ENCODE measurements at regions not wholly inside any gene's neighbourhood (a gene's known extent, or its start where the extent isn't known, plus 50 kb on each side); places are given as distances from the start of the nearest gene placed in this dataset.

DNA sequence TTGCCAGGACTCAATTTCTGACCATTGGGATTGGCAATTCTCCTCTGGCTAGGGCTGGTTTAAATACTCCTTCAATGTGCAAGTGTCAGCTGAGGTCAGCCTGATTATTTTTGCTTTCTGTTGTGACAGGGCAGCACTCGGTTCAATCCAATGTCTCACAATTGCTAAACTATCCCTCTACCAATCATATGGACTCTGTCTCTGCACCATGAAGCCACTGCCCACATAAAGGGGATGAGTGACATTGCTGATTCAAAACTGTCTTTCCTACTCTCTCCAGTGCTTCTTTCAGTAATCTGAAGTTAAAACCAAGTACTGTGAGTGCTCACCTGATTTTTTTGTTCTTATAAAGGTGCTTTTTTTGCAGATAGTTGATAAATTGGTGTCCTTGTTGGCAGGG, 1030.7 kb downstream of the GLUD2 start:
- no peak for DNase-seq (ENCODE audit: low read depth, low spot score)
- no CpG with 5 or more reads among the region's 1 CpG for WGBS (ENCODE audit: insufficient coverage, insufficient read length)
- Histone ChIP-seq H3K4me3 (ENCODE audit: low read length) (no peak overlapping the region), H3K27me3 (ENCODE audit: control insufficient read depth, insufficient read depth, low read length) (no peaks in the 10 kb centered on the region), H3K9me3 (ENCODE audit: control insufficient read depth, insufficient read depth, low read length) (no peaks in the 10 kb centered on the region), H3K27ac (ENCODE audit: low read length) (no peak overlapping the region), H3K36me3 (ENCODE audit: control insufficient read depth, insufficient read depth, low read length) (no peaks in the 10 kb centered on the region), H3K4me1 (ENCODE audit: control insufficient read depth, insufficient read depth, low read length) (no peaks in the 10 kb centered on the region)

DNA sequence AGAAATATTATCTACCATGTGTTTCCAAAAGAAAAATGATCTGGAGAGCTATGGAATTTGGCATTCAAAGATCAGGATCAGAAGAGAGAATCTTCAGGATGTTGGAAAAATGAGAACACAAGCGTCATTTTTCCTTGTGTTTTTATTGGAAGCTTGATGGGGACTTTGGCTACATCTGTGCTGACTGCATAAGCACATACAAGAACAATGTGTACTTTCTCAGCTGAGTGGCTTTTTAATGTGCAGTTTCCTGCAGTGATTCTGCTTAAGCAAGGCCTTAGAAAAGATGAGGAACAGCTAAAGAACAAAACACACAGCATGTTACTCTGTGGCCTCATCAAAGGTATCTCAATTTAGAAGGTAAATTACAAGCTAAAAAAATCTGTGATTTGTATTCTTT, 1039.9 kb downstream of the GLUD2 start:
- DNase-seq (ENCODE audit: low read depth, low spot score), result no peak
- Histone ChIP-seq H3K36me3 (ENCODE audit: control insufficient read depth, insufficient read depth, low read length) (no peaks in the 10 kb centered on the region), H3K4me3 (ENCODE audit: low read length) (no peak overlapping the region), H3K9me3 (ENCODE audit: control insufficient read depth, insufficient read depth, low read length) (no peaks in the 10 kb centered on the region), H3K27ac (ENCODE audit: low read length) (no peak overlapping the region), H3K27me3 (ENCODE audit: control insufficient read depth, insufficient read depth, low read length) (no peaks in the 10 kb centered on the region), H3K4me1 (ENCODE audit: control insufficient read depth, insufficient read depth, low read length) (no peaks in the 10 kb centered on the region)
- no CpG with 5 or more reads among the region's 1 CpG for WGBS (ENCODE audit: insufficient coverage, insufficient read length)

DNA sequence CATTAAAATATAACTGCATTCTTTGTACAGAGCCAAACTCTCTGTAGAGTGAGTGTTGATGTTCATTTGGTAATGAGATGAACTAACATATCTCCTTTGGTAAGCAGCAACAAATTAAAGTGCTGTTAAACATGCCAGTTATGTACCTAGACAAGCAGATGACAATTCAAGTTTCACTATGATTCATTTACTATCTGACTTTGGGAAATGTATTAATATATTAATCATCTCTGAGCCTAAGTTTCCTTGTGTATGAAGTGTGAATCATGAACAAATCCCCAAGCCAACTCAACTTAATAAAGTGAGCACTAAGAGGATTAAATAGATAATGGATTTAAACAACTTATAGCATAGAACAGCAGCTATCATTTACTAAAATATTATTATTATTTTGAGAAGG, 1044.2 kb downstream of the GLUD2 start:
- Histone ChIP-seq H3K27ac (ENCODE audit: low read length) (no peak overlapping the region), H3K36me3 (ENCODE audit: control insufficient read depth, insufficient read depth, low read length) (no peaks in the 10 kb centered on the region), H3K27me3 (ENCODE audit: control insufficient read depth, insufficient read depth, low read length) (no peaks in the 10 kb centered on the region), H3K4me1 (ENCODE audit: control insufficient read depth, insufficient read depth, low read length) (no peaks in the 10 kb centered on the region), H3K9me3 (ENCODE audit: control insufficient read depth, insufficient read depth, low read length) (no peaks in the 10 kb centered on the region), H3K4me3 (ENCODE audit: low read length) (no peak overlapping the region)
- no peak for DNase-seq (ENCODE audit: low read depth, low spot score)

DNA sequence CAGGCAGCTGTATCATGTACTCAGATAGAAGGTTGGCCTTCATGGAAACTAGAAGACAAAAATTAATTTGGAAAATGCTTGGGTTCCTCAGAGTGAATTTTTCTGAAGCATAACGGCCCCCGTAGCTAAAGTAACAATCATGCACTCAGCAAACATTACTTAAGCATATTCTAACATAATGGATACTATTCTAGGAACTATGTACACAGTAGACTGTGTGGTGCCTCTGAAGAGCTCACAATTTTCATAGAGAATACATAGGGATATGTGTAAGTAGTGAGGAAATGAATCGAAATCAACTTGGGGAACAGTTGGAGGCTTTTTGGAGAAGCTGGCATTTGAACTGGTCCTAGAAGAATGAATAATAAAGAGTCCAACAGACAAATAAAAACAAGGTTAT, 1045.0 kb downstream of the GLUD2 start:
- no CpG with 5 or more reads among the region's 3 CpGs for WGBS (ENCODE audit: insufficient coverage, insufficient read length)
- Histone ChIP-seq H3K27me3 (ENCODE audit: control insufficient read depth, insufficient read depth, low read length) (no peaks in the 10 kb centered on the region), H3K27ac (ENCODE audit: low read length) (no peak overlapping the region)

DNA sequence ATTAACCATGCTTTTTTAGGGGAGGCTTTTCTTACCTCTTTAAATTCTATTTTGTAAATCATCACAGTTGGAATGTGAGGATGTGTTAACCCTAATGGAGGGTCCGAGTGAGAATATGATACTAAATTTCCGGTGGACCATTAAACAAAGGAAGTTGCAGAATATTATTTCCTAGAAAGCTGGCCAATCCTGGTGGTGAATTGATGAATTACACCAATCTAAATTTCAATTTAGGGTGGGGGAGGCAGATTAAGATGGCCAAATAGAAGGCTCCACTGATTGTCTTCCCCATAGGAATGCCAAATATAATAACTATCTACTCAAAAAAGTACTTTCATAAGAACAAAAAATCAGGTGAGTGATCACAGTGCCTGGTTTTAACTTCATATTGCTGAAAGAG, 1045.6 kb downstream of the GLUD2 start:
- Histone ChIP-seq H3K9me3 (ENCODE audit: control insufficient read depth, insufficient read depth, low read length) (no peaks in the 10 kb centered on the region), H3K4me1 (ENCODE audit: control insufficient read depth, insufficient read depth, low read length) (no peaks in the 10 kb centered on the region), H3K36me3 (ENCODE audit: control insufficient read depth, insufficient read depth, low read length) (no peaks in the 10 kb centered on the region), H3K4me3 (ENCODE audit: low read length) (no peak overlapping the region), H3K27ac (ENCODE audit: low read length) (no peak overlapping the region), H3K27me3 (ENCODE audit: control insufficient read depth, insufficient read depth, low read length) (no peaks in the 10 kb centered on the region)
- WGBS (ENCODE audit: insufficient coverage, insufficient read length), result no CpG with 5 or more reads among the region's 2 CpGs
- DNase-seq (ENCODE audit: low read depth, low spot score), result no peak

More for the DNA sequence above, 1045.0 kb downstream of the GLUD2 start:
- no peaks in the 10 kb centered on the region for H3K4me1 ChIP-seq (ENCODE audit: control insufficient read depth, insufficient read depth, low read length)
- H3K36me3 ChIP-seq (ENCODE audit: control insufficient read depth, insufficient read depth, low read length), result no peaks in the 10 kb centered on the region
- H3K4me3 ChIP-seq (ENCODE audit: low read length), result no peak overlapping the region
- no peaks in the 10 kb centered on the region for H3K9me3 ChIP-seq (ENCODE audit: control insufficient read depth, insufficient read depth, low read length)
- DNase-seq (ENCODE audit: low read depth, low spot score), result no peak

DNA sequence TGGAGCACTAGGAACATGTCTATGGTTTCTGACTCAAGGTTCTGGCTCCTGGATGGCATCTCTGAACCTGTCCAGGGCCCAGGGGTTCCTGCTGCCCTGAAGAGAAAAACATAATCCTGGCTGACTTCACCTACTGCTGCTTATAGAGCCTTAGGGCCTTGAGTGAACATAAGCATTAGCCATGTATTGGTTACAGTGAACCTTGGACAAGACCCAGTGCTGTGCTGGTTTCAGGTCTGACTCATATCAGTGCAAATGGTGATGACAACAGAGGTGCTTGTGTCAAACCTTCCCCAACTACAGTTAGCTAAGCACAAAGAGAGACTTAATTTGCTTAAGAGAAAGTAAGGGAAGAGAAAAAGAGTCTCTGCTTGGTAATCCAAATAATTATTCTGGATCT, 1047.2 kb downstream of the GLUD2 start:
- Histone ChIP-seq H3K4me3 (ENCODE audit: low read length) (no peak overlapping the region), H3K27ac (ENCODE audit: low read length) (no peak overlapping the region), H3K27me3 (ENCODE audit: control insufficient read depth, insufficient read depth, low read length) (no peaks in the 10 kb centered on the region), H3K9me3 (ENCODE audit: control insufficient read depth, insufficient read depth, low read length) (no peaks in the 10 kb centered on the region), H3K36me3 (ENCODE audit: control insufficient read depth, insufficient read depth, low read length) (no peaks in the 10 kb centered on the region), H3K4me1 (ENCODE audit: control insufficient read depth, insufficient read depth, low read length) (no peaks in the 10 kb centered on the region)
- no peak for DNase-seq (ENCODE audit: low read depth, low spot score)

DNA sequence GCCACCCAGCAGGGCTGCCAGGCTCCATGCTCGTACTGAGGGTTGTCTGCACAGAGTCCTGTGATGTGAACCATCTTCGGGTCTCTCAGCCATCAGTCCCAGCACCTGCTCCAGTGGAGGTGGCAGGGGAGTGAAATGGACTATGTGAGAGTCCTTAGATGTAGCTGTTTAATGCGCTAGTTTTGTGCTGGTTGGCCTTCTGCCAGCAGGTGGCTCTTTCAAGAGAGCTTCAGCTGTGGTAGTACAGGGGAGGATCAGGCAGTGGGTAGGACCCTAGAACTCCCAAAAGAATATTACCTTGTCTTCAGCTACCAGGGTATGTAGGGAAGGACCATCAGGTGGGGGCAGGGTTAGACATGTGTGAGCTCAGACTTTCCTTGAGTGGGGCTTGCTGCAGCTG, 1066.0 kb downstream of the GLUD2 start:
- WGBS (ENCODE audit: insufficient coverage, insufficient read length), result no CpG with 5 or more reads among the region's 3 CpGs
- H3K4me1 ChIP-seq (ENCODE audit: control insufficient read depth, insufficient read depth, low read length), result no peaks in the 10 kb centered on the region
- H3K36me3 ChIP-seq (ENCODE audit: control insufficient read depth, insufficient read depth, low read length), result no peaks in the 10 kb centered on the region
- H3K4me3 ChIP-seq (ENCODE audit: low read length), result no peak overlapping the region
- H3K27me3 ChIP-seq (ENCODE audit: control insufficient read depth, insufficient read depth, low read length), result no peaks in the 10 kb centered on the region
- DNase-seq (ENCODE audit: low read depth, low spot score), result peak; percentile 1
- H3K27ac ChIP-seq (ENCODE audit: low read length), result no peak overlapping the region
- no peaks in the 10 kb centered on the region for H3K9me3 ChIP-seq (ENCODE audit: control insufficient read depth, insufficient read depth, low read length)

DNA sequence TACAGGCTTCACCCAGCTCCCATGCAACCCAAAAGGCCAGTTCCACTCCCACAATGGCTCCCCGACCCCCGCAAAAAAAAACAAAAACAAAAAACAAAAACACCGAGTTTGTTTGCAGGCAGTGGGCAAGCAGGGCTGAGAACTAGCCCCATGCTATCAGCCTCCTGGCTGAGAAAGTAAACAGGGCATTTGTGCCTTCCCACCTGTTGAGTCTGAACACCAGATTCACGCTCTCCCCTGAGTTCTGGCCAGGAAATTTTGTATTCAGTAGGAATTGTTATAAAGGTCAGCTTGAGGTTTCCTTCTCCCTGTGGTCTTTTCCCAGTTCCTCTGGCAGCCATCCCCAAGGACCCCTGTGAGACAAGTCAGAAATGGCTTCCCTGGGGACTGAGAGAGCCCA, 1066.5 kb downstream of the GLUD2 start:
- no CpG with 5 or more reads among the region's 4 CpGs for WGBS (ENCODE audit: insufficient coverage, insufficient read length)
- H3K9me3 ChIP-seq (ENCODE audit: control insufficient read depth, insufficient read depth, low read length), result no peaks in the 10 kb centered on the region

DNA sequence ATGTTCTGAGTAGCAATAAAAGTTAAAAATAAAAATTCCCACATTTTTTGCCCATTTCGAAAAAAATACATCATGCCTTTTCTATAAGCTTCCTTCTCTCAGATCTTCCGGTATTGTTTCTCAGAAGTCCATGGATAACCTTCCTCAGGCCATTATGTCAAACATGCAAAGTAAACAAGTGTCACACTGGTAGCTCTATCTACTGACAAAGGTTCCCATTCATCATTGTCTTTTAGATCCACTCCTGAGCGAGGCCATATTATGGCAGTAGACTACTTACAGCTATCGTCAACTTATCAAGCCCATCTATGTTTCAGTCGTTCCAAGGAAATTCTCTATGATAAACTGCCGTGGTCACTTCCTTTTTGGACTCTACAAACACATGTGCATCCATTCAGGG, 1068.2 kb downstream of the GLUD2 start:
- Histone ChIP-seq H3K9me3 (ENCODE audit: control insufficient read depth, insufficient read depth, low read length) (no peaks in the 10 kb centered on the region), H3K27ac (ENCODE audit: low read length) (no peak overlapping the region), H3K4me1 (ENCODE audit: control insufficient read depth, insufficient read depth, low read length) (no peaks in the 10 kb centered on the region), H3K4me3 (ENCODE audit: low read length) (no peak overlapping the region), H3K27me3 (ENCODE audit: control insufficient read depth, insufficient read depth, low read length) (no peaks in the 10 kb centered on the region), H3K36me3 (ENCODE audit: control insufficient read depth, insufficient read depth, low read length) (no peaks in the 10 kb centered on the region)
- WGBS (ENCODE audit: insufficient coverage, insufficient read length), result no CpG with 5 or more reads among the region's 6 CpGs
- no peak for DNase-seq (ENCODE audit: low read depth, low spot score)

More for the DNA sequence above, 1066.5 kb downstream of the GLUD2 start:
- no peaks in the 10 kb centered on the region for H3K4me1 ChIP-seq (ENCODE audit: control insufficient read depth, insufficient read depth, low read length)
- no peaks in the 10 kb centered on the region for H3K36me3 ChIP-seq (ENCODE audit: control insufficient read depth, insufficient read depth, low read length)
- H3K27ac ChIP-seq (ENCODE audit: low read length), result no peak overlapping the region
- no peak for DNase-seq (ENCODE audit: low read depth, low spot score)
- no peaks in the 10 kb centered on the region for H3K27me3 ChIP-seq (ENCODE audit: control insufficient read depth, insufficient read depth, low read length)
- H3K4me3 ChIP-seq (ENCODE audit: low read length), result no peak overlapping the region

DNA sequence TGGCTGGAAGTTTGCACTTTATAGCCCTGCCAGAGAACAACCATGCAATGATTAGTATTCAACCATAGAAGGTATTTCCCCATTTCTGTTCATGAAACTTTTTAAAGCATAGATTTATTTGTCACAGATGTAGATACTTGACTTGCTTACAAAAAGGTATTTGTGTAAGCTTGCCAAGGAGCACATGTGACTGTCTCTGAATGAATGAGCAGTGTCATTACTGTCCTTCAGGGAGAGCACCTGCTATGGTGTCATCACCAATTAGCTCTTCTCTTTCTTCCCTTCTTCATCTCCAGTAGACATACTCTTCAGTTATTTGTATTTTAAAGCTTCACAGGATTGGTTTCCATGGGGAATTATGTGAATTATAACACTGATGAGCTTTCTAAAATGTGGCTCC, 1064.7 kb upstream of the GRIA3 start:
- no peaks in the 10 kb centered on the region for H3K27me3 ChIP-seq (ENCODE audit: control insufficient read depth, insufficient read depth, low read length)
- no peak overlapping the region for H3K4me3 ChIP-seq (ENCODE audit: low read length)

DNA sequence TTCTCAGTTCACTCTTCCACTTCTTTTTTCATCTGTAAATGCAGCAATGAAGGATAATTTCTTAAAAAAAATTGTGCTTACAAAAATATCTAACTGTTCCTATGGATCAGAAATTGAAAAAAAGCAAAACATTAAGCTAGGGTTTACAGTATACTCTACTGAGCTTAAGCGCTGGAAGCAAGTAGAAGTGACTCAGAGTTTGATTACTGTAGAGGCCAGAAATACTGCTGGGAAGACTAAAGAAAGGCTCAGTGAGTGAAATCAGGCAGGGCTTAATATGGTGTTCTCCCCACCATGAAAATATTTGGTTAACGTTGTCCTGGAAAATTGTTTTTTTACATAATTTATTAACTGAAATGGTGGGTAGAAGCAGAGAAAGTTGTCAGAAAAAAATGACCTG, 1061.8 kb upstream of the GRIA3 start:
- Histone ChIP-seq H3K27ac (ENCODE audit: low read length) (no peak overlapping the region), H3K36me3 (ENCODE audit: control insufficient read depth, insufficient read depth, low read length) (no peaks in the 10 kb centered on the region), H3K9me3 (ENCODE audit: control insufficient read depth, insufficient read depth, low read length) (no peaks in the 10 kb centered on the region), H3K4me1 (ENCODE audit: control insufficient read depth, insufficient read depth, low read length) (no peaks in the 10 kb centered on the region), H3K27me3 (ENCODE audit: control insufficient read depth, insufficient read depth, low read length) (no peaks in the 10 kb centered on the region), H3K4me3 (ENCODE audit: low read length) (no peak overlapping the region)
- no CpG with 5 or more reads among the region's 2 CpGs for WGBS (ENCODE audit: insufficient coverage, insufficient read length)
- DNase-seq (ENCODE audit: low read depth, low spot score), result no peak

More for the DNA sequence above, 1064.7 kb upstream of the GRIA3 start:
- DNase-seq (ENCODE audit: low read depth, low spot score), result no peak
- H3K36me3 ChIP-seq (ENCODE audit: control insufficient read depth, insufficient read depth, low read length), result no peaks in the 10 kb centered on the region
- no peaks in the 10 kb centered on the region for H3K4me1 ChIP-seq (ENCODE audit: control insufficient read depth, insufficient read depth, low read length)
- H3K9me3 ChIP-seq (ENCODE audit: control insufficient read depth, insufficient read depth, low read length), result no peaks in the 10 kb centered on the region
- H3K27ac ChIP-seq (ENCODE audit: low read length), result no peak overlapping the region
